ENCODE measurements at regions not wholly inside any gene's neighbourhood (a gene's known extent, or its start where the extent isn't known, plus 50 kb on each side); places are given as distances from the start of the nearest gene placed in this dataset.
A peak's percentile ranks its signal among the peaks of the same experiment; 100 is the strongest.
"Not testable (repeated sequence)": the region's sequence is repeated elsewhere in the genome, so short reads cannot be mapped to it uniquely, and the experiment has no call there.

- not testable (repeated sequence) for DNase-seq
Measured at GRCh38 chr17:70525035-70525434, 355.7 kb downstream of the KCNJ2 start.

- no peak for DNase-seq
Measured at GRCh38 chr17:70525961-70526360, 356.6 kb downstream of the KCNJ2 start.

DNA sequence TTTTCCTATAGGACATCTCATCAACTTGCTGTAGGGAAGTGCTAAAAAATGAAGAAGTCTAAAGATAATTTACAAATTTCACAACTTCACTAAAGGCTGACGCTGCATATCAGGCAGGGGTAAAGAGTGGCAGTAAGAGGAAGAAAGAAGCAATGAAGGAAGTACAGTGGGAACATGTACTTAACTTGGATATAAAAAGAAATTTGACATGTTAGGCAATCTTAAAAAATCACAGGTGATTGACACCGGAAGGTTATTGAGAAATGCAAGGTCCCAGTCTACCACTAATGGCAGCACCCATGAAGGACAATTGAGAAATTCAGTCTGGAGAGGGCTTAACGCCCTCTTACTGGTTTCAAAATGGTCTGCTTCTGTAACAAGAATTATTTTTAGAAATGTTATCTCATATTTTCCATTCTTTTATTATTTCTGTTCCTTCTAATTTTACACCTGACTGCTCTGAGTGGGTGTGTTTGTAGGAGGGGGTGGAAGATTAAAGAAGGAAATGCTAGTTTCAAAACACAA is 358.1 kb downstream of the KCNJ2 start:
- DNase-seq, result no peak

GRCh38 chr17:70533427-70533826 is 364.1 kb downstream of the KCNJ2 start:
- no peak for DNase-seq

GRCh38 chr17:70535986-70536385 is 366.7 kb downstream of the KCNJ2 start:
- no peak for DNase-seq

- no peak for DNase-seq
Measured at GRCh38 chr17:70539132-70539924, 370.0 kb downstream of the KCNJ2 start.

DNA sequence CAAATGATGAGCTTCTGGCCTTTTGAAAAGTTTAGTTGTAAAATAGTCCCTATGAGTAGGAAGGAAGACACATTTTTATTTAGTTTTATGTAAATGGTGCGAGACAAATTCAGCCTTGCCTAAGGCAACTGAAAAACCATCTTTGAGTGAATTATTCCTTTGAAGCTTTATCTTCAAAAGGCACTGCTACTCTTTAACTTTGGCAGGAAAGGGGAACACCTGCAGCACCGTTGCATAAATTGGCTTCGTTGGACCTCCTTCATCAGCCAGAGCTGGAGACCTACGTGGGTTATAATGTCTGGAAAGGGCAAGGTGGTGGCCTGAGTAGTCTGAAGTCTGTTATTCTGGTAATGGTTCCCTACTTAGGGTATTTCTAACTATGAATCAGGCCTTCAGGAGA is 373.5 kb downstream of the KCNJ2 start:
- DNase-seq, result no peak

GRCh38 chr17:70544317-70544716 is 375.0 kb downstream of the KCNJ2 start:
- DNase-seq, result no peak

DNA sequence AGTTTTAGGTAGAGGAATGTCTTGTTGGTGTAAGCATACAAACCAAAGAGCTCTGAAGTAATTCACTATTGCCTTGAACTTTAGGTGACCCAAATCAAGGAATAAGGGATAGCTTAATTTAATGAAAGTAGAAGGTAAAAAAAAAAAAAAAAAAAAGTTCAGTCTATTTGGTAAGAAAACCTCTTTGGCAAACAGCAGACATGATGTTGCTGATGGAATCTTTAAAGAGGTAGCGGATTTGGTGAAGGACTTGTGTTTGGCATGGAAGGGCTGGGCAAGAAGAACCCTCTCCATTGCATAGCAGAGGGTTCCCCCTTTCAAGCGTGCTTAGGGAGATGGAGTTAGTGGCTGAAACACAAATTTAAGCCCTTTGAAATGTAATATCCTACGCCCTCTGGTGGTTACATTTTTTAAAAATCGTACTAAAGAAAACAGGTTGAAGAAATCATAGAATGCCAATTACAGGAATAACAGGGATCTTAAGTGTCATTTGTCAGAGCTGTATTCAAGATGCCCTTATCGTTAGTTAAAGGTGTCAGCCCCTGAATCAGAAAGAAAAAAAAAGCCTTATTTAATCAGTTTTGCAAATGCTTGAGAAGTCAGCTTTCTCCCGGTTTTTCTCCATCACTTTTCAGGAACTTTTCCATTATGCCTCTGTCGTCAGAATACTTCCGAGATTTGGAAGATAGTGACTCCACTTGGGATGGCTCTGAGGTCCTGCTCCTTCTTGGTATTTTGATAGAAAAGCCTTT is 383.1 kb downstream of the KCNJ2 start:
- peak; percentile 25 for DNase-seq

- no peak for DNase-seq
Measured at GRCh38 chr17:70552982-70553334, 383.6 kb downstream of the KCNJ2 start.

- no peak for DNase-seq
Measured at GRCh38 chr17:70555723-70556122, 386.4 kb downstream of the KCNJ2 start.

- no peak for DNase-seq
Measured at GRCh38 chr17:70558821-70559220, 389.5 kb downstream of the KCNJ2 start.

GRCh38 chr17:70560471-70560870 is 391.1 kb downstream of the KCNJ2 start:
- DNase-seq, result no peak

DNA sequence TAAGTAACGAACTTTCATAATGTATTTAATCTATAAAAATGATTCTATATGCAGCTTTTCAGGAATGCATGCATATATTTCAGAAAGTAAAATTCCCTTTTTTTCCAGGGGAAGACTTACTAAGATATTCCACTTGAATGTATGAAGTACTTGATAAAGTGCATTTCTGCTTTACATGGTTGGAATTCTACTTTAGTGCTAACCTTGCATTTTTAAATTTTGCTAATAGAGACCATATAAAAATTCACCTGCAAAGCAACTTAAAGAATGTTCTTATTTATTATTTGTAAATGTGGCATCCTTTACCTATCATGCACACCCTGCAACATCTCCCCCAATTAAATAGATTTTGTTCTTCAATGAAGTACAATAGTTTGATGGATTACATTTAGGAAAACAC is 392.8 kb downstream of the KCNJ2 start:
- DNase-seq, result no peak

DNA sequence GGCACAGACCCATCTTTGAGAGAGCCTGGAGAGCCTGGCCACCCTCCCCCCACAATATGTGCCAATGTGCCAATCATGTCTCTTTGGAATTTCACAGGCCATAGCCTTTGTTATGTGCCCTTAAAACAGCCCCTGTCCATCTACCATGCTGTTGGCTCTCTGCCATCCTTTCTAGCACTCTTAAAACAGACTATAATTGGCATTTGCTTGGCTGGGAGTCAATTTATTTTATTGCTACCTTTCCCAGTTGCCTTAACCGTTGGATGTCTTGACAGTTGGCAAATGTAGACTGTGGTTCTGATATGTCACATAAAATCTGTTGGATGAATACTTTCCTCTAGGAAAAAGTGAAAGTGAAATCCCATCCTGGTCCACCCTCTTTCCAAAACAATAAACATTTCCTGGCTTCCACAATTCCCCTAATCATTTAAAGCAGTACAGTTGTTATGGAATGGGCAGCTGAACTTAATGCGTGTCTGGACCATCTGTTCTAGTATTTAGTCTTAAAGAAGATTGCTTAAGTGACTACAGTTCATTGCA is 394.0 kb downstream of the KCNJ2 start:
- no peak for DNase-seq

DNA sequence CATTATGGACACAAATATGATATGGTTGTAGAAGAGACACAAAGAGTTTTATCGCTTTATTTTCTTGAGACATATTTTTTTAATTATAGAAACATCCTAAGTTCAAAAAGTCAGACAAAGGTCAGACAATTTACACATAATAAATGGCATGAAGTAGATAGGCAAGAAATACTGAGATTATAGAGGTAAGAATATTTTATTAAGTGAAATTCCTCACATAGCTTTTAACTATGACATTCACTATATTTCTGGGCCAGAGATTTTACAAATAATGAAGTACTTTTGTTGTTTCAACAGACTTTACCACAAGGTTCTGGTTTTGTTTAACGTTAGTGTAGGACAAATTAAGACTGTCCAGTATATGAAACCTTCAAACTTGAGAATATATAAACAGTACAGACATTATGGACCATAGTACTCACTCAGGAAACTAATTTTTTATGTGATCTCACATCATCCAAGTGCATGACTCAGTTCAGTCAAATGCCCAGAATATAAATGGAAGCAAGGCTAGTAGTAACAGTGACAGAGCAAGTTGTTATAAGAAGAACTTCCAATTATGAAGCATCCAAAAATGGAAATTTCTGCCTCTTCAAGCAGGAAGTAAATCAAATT is 394.8 kb downstream of the KCNJ2 start:
- no peak for DNase-seq

DNA sequence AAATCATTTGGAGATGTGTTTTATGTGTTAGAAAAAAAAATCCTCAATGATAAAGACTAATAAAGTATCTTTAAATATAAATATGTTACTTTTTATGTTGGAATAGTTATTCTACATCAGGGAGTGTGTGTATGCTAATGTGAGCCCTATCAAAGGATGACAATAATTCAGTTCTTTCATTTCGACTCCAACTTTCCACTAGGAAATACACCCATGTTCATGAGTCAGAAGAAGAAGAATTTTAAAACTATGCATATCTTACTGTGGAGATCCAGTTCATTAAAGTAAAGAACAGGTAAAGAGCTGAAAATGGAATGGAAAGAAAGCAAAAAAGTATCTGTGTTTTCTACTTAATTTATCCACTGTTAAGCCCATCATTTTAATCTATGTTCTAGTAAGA is 399.8 kb downstream of the KCNJ2 start:
- no peak for DNase-seq

DNA sequence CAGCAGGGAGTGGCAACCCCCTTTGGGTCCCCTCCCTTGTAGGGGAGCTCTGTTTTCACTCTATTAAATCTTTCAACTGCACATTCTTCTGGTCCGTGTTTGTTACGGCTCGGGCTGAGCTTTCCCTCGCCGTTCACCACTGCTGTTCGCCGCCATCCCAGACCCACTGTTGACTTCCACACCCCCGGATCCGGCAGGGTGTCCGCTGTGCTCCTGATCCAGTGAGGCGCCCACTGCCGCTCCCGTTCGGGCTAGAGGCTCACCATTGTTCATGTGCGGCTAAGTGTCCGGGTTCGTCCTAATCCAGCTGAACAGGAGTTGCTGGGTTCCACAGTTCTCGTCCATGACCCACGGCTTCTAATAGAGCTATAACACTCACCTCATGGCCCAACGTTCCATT is 408.1 kb downstream of the KCNJ2 start:
- no peak for DNase-seq

- DNase-seq, result no peak
Measured at GRCh38 chr17:70581459-70581858, 412.1 kb downstream of the KCNJ2 start.

DNA sequence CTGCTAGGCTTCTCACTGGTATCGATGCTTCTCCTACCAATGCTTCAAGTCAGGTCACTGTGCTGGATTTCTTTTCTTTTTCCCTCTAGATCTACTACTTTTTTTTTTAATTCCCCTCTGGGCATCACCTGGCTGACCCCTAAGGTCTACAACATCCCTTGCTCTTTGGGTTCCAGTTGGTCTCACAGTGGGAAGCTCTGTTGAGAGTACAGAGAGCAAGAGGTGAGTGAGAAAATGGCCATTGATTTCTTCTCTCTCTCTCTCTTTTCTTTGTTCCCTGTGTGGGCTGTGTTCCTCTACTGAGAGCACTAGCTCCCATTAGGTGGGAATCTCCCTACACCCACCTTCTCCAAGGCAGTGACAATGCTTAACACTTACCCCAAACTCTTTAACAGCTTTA is 413.4 kb downstream of the KCNJ2 start:
- DNase-seq, result no peak

DNA sequence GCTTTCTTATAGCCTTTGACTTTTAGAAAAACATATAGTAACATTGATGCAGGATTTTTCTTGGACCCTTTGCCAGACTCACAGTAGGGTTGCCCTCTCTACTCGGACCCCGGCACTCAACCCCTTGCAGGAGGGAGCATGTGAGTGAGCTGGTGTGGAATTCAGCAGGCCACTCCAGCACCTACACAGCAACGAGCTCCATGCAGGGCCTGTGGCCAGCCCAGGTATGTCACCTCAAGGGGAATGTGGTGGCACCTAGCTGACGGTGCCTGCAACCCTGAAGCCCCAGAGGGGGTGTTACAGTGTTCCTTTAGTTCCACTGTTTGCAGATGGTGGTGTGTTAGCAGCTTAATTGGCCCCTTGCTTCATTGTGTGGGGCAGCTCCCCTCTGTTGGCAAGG is 414.9 kb downstream of the KCNJ2 start:
- no peak for DNase-seq

DNA sequence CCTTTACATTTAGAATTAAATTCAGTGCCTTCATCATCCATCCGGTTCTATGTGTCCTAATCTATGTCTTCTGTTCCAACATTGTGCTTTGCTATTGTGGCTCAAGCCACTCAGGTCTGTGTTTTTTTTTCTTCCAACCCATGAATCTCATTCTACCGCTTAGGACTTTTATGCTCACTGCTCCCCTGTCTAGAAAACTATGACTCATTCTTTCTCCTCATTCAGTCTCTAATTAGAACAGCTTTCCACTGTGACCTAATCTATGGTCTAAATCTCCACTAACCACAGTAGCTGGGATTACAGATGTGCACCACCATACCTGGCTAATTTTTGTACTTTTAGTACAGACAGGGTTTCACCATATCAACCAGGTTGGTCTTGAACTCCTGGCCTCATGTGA is 418.7 kb downstream of the KCNJ2 start:
- DNase-seq, result no peak

- no peak for DNase-seq
Measured at GRCh38 chr17:70597774-70598173, 428.4 kb downstream of the KCNJ2 start.

Measured in right kidney (tissue), 1 donor.